ENCODE measurements at regions not wholly inside any gene's neighbourhood (a gene's known extent, or its start where the extent isn't known, plus 50 kb on each side); places are given as distances from the start of the nearest gene placed in this dataset.

DNA sequence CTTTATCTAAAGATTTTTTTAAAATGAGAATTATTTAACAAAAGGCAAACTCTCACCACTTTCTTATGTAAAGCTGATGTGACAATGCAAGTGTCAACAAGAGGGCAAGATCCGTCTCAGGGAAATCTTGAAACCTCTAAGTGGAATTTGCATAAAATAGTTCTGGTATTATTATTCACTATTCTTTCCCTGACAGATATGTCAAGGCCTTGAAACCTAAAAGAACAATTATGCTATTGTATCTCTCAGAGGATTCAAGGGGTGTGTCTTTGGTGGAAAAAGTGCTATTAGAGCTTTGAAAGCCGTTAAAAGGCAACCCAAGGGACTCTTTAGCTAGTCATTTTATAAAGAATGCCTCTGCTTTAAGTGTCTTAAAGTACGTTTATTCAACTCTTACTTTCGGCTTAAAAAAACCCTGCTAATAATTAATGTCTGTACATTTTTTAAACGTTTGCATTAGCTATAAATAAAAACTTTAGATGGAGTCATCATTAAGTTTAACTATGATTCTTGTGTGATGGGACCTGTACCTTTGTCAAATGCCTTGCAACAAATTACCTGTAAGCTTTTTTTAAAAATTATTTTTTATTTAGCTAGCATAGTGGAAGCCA is 585.5 kb downstream of the VRK1 start:
- intact Hi-C loops (cut with micrococcal nuclease) = loop anchor here (5.0 kb wide), 1 partner anchor 75 kb away; no protein-coding TSS in a partner anchor
- H3K4me1 Mint-ChIP-seq = peaks cover 58 to 62% of the 10 kb centered on the region in 2 donors

DNA sequence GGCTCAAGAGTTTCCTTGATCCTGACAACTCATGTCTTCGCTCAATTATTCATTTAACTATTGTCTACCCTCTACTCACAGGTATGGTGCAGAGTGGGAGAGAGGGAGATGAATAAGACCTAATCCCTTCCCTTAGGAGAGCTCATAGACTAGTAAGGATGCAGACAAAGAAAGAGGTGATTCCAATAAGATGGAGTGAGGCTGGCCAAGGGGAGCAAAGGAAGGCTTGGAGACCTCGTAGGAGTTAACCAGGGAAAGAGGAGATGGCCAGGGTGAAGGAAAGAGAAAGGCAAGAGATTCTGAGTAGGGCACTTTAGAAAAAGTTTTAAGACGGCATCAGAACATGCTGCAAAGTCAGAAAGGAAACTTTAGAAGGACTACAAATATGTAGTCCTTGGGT is 588.5 kb downstream of the VRK1 start:
- H3K4me3 ChIP-seq (ENCODE audit: low read length) = no peak overlapping the region
- H3K27me3 Mint-ChIP-seq (ENCODE audit: low read depth in 2 of 2) = no peaks in the 10 kb centered on the region
- DNase-seq (no peak), ATAC-seq (no peak)
- H3K9me3 ChIP-seq (ENCODE audit: control insufficient read depth, insufficient read depth, low read length) = peaks cover 10% of the 10 kb centered on the region
- H3K27ac ChIP-seq (ENCODE audit: low read length) = no peak overlapping the region
- peaks cover 36 to 41% of the 10 kb centered on the region in 2 donors for H3K4me1 Mint-ChIP-seq
- H3K4me3 Mint-ChIP-seq = no peak overlapping the region
- H3K36me3 ChIP-seq (ENCODE audit: control insufficient read depth, insufficient read depth, low read length) = no peaks in the 10 kb centered on the region
- H3K36me3 Mint-ChIP-seq = no peaks in the 10 kb centered on the region
- H3K9me3 Mint-ChIP-seq = peaks cover 0 to 3% of the 10 kb centered on the region in 2 donors
- intact Hi-C loops (cut with micrococcal nuclease) = no loop called here
- no peaks in the 10 kb centered on the region for H3K27me3 ChIP-seq (ENCODE audit: control insufficient read depth, insufficient read depth, low read length)
- TF ChIP-seq, protein P1, sequence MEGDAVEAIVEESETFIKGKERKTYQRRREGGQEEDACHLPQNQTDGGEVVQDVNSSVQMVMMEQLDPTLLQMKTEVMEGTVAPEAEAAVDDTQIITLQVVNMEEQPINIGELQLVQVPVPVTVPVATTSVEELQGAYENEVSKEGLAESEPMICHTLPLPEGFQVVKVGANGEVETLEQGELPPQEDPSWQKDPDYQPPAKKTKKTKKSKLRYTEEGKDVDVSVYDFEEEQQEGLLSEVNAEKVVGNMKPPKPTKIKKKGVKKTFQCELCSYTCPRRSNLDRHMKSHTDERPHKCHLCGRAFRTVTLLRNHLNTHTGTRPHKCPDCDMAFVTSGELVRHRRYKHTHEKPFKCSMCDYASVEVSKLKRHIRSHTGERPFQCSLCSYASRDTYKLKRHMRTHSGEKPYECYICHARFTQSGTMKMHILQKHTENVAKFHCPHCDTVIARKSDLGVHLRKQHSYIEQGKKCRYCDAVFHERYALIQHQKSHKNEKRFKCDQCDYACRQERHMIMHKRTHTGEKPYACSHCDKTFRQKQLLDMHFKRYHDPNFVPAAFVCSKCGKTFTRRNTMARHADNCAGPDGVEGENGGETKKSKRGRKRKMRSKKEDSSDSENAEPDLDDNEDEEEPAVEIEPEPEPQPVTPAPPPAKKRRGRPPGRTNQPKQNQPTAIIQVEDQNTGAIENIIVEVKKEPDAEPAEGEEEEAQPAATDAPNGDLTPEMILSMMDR (IDR thresholded peaks at IDR 0.05) = no peak
- no peak overlapping the region for H3K27ac Mint-ChIP-seq
- peaks cover 10% of the 10 kb centered on the region for H3K4me1 ChIP-seq (ENCODE audit: control insufficient read depth, insufficient read depth, low read length)
- WGBS (ENCODE audit: insufficient coverage) = 95% methylated on average over 2 of the region's 3 CpGs

More for the DNA sequence above, 585.5 kb downstream of the VRK1 start:
- Mint-ChIP-seq H3K27me3 (ENCODE audit: low read depth in 2 of 2) (no peaks in the 10 kb centered on the region), H3K9me3 (peaks cover 0 to 3% of the 10 kb centered on the region in 2 donors), H3K4me3 (no peak overlapping the region), H3K36me3 (no peaks in the 10 kb centered on the region), H3K27ac (no peak overlapping the region)
- no peaks in the 10 kb centered on the region for H3K27me3 ChIP-seq (ENCODE audit: control insufficient read depth, insufficient read depth, low read length)
- no peak overlapping the region for H3K4me3 ChIP-seq (ENCODE audit: low read length)
- H3K27ac ChIP-seq (ENCODE audit: low read length) = no peak overlapping the region
- no peak for DNase-seq
- TF ChIP-seq, protein P1 (IDR thresholded peaks at IDR 0.05) = no peak
- H3K36me3 ChIP-seq (ENCODE audit: control insufficient read depth, insufficient read depth, low read length) = no peaks in the 10 kb centered on the region
- peaks cover 13% of the 10 kb centered on the region for H3K9me3 ChIP-seq (ENCODE audit: control insufficient read depth, insufficient read depth, low read length)
- 95% methylated on average over 2 of the region's 5 CpGs for WGBS (ENCODE audit: insufficient coverage)
- no peak for ATAC-seq
- peaks cover 37% of the 10 kb centered on the region for H3K4me1 ChIP-seq (ENCODE audit: control insufficient read depth, insufficient read depth, low read length)

DNA sequence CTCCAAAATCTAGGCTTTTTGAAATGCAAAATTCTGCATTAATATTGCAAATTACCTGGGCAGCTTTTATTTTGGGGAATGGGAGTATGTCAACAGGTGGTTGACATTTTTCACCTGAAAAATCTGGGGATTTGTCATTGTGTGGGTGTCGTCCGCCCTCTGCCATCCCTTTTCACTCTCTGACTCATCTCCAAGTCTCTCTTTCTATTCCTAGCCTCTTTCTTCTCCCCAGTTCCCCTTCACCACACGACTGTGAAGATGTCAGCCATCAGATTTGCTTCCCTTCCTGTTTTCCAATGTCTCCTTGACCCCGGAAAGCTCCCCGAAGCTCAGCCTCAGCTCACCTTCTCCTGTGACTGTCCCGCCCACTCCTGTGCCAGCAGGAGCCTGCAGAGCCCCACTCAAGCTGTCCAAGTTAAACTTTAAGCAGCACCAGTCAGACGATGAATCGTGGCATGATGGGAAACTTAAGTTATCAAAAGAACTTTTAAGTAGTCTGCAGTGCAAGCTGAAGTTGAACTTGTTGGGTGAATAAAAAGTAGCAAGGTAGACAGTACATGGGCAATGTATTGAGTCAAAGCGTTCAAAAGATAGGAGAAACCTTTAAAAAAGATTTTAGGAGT is 590.2 kb downstream of the VRK1 start:
- H3K4me3 Mint-ChIP-seq = no peak overlapping the region
- H3K9me3 Mint-ChIP-seq = peaks cover 0 to 3% of the 10 kb centered on the region in 2 donors
- H3K4me3 ChIP-seq (ENCODE audit: low read length) = no peak overlapping the region
- 83% methylated on average over 9 of the region's 9 CpGs for WGBS (ENCODE audit: insufficient coverage)
- H3K27me3 Mint-ChIP-seq (ENCODE audit: low read depth in 2 of 2) = no peaks in the 10 kb centered on the region
- ATAC-seq = no peak
- H3K9me3 ChIP-seq (ENCODE audit: control insufficient read depth, insufficient read depth, low read length) = no peaks in the 10 kb centered on the region
- no peak for DNase-seq
- no peaks in the 10 kb centered on the region for H3K36me3 Mint-ChIP-seq
- H3K27ac Mint-ChIP-seq = peak overlapping the region in 1 of 2 donors; percentile 48
- intact Hi-C loops (cut with micrococcal nuclease) = no loop called here
- H3K27ac ChIP-seq (ENCODE audit: low read length) = no peak overlapping the region
- H3K4me1 ChIP-seq (ENCODE audit: control insufficient read depth, insufficient read depth, low read length) = no peaks in the 10 kb centered on the region
- no peaks in the 10 kb centered on the region for H3K36me3 ChIP-seq (ENCODE audit: control insufficient read depth, insufficient read depth, low read length)
- no peaks in the 10 kb centered on the region for H3K27me3 ChIP-seq (ENCODE audit: control insufficient read depth, insufficient read depth, low read length)
- peaks cover 27 to 31% of the 10 kb centered on the region in 2 donors for H3K4me1 Mint-ChIP-seq
- TF ChIP-seq, protein P1 (IDR thresholded peaks at IDR 0.05) = no peak
